NCI-H1092 (cell line): ENCODE measurements at regions not wholly inside any gene's neighbourhood (a gene's known extent, or its start where the extent isn't known, plus 50 kb on each side); places are given as distances from the start of the nearest gene placed in this dataset.

Experiments used
- DNase-seq: peaks from one replicate; lab custom pipeline; 2025; lab: John Stamatoyannopoulos, UW

- no peak for DNase-seq
Observed at GRCh38 chr4:133741766-133742165, 459.8 kb downstream of the PABPC4L start.

- DNase-seq: no peak
Observed at GRCh38 chr4:133720001-133720400, 481.6 kb downstream of the PABPC4L start.

GRCh38 chr4:133719098-133719497 lies 482.5 kb downstream of the PABPC4L start:
- no peak for DNase-seq

GRCh38 chr4:133714211-133714610 lies 487.4 kb downstream of the PABPC4L start:
- no peak for DNase-seq

- DNase-seq: no peak
Observed at GRCh38 chr4:133713340-133713739, 488.2 kb downstream of the PABPC4L start.

GRCh38 chr4:133711817-133712216 lies 489.8 kb downstream of the PABPC4L start:
- DNase-seq: no peak

GRCh38 chr4:133694416-133694815 lies 507.2 kb downstream of the PABPC4L start:
- DNase-seq: no peak

- DNase-seq: no peak
Observed at GRCh38 chr4:133683967-133684366, 517.6 kb downstream of the PABPC4L start.

GRCh38 chr4:133668061-133668851 lies 519.2 kb downstream of the PCDH10 start:
- DNase-seq: no peak

- no peak for DNase-seq
Observed at GRCh38 chr4:133647206-133647605, 498.1 kb downstream of the PCDH10 start.

GRCh38 chr4:133641191-133641590 lies 492.1 kb downstream of the PCDH10 start:
- no peak for DNase-seq

GRCh38 chr4:133638751-133639150 lies 489.7 kb downstream of the PCDH10 start:
- no peak for DNase-seq

GRCh38 chr4:133637161-133637560 lies 488.1 kb downstream of the PCDH10 start:
- DNase-seq: no peak

- DNase-seq: no peak
Observed at GRCh38 chr4:133624744-133625143, 475.6 kb downstream of the PCDH10 start.

- DNase-seq: no peak
Observed at GRCh38 chr4:133623847-133624246, 474.8 kb downstream of the PCDH10 start.

- DNase-seq: no peak
Observed at GRCh38 chr4:133621628-133622027, 472.5 kb downstream of the PCDH10 start.

GRCh38 chr4:133620555-133620954 lies 471.5 kb downstream of the PCDH10 start:
- no peak for DNase-seq

GRCh38 chr4:133618963-133619362 lies 469.9 kb downstream of the PCDH10 start:
- DNase-seq: no peak

GRCh38 chr4:133600008-133600407 lies 450.9 kb downstream of the PCDH10 start:
- DNase-seq: no peak

GRCh38 chr4:133598779-133599178 lies 449.7 kb downstream of the PCDH10 start:
- DNase-seq: no peak

- no peak for DNase-seq
Observed at GRCh38 chr4:133597251-133597650, 448.2 kb downstream of the PCDH10 start.

- DNase-seq: no peak
Observed at GRCh38 chr4:133596459-133596858, 447.4 kb downstream of the PCDH10 start.

GRCh38 chr4:133594390-133595207 lies 445.5 kb downstream of the PCDH10 start:
- DNase-seq: no peak
